SK-N-SH (cell line): ENCODE measurements at regions not wholly inside any gene's neighbourhood (a gene's known extent, or its start where the extent isn't known, plus 50 kb on each side); places are given as distances from the start of the nearest gene placed in this dataset.
"Not testable (repeated sequence)": the region's sequence is repeated elsewhere in the genome, so short reads cannot be mapped to it uniquely, and the experiment has no call there.

ENCODE experiments used
- CTCF ChIA-PET: fragments of 300-600, 350-600 bp; formaldehyde crosslinking; extraction: SDS; loops from one replicate; lab custom pipeline; 2021; lab: Yijun Ruan, JAX
- POLR2A ChIA-PET: fragments of 350-600 bp; sonication (Branson Sonifier 250); formaldehyde crosslinking; extraction: SDS; loops from one replicate; lab custom pipeline; 2020; ENCODE audit warnings: antibody characterized with exemption, inconsistent platforms; lab: Yijun Ruan, JAX
- DNase-seq: peaks from one replicate; pipeline ENCODE4 v3.0.0; 2012
- H2AFZ ChIP-seq: fragments of 200-600 bp; sonication (generic); 2 replicates; pipeline ENCODE4 v1.8.1; 2016; ENCODE audit warnings: antibody characterized with exemption, mild to moderate bottlenecking, low read depth
- H3F3A ChIP-seq: fragments of 200-600 bp; sonication (generic); replicated peaks from 2 replicates; pipeline ENCODE3; 2016; ENCODE audit warnings: antibody characterized with exemption, mild to moderate bottlenecking; ENCODE audit not compliant: insufficient read depth
- H3K27ac ChIP-seq, 2 experiments: fragments of 200-500 bp in 1 of 2; fragments of 200-600 bp in 1 of 2; sonication (Bioruptor generic) in 1 of 2; sonication (generic), shearing (Covaris generic) in 1 of 2; 2 replicates each; pipeline versions ENCODE4 v1.5.1 to v1.6.1; 2014 to 2016; ENCODE audit warnings: low read depth in 2 of 2, inconsistent platforms in 1 of 2, low read length in 1 of 2, mild to moderate bottlenecking in 1 of 2, mixed read lengths in 1 of 2
- H3K27me3 ChIP-seq: fragments of 200-600 bp; sonication (generic), shearing (Covaris generic); 2 replicates; pipeline ENCODE4 v1.6.1; 2016; ENCODE audit warnings: mixed run types; ENCODE audit not compliant: insufficient read depth
- H3K36me3 ChIP-seq, 2 experiments: fragments of 200-500 bp in 1 of 2; fragments of 200-600 bp in 1 of 2; sonication (Bioruptor generic) in 1 of 2; sonication (generic) in 1 of 2; replicated peaks in 1 of 2; 2 replicates each; pipeline versions ENCODE3 to v1.5.1; 2014 to 2016; ENCODE audit warnings: low read length in 1 of 2, mild to moderate bottlenecking in 1 of 2; ENCODE audit not compliant: insufficient read depth in 2 of 2, control insufficient read depth in 1 of 2
- H3K4me1 ChIP-seq, 2 experiments: fragments of 200-500 bp in 1 of 2; fragments of 200-600 bp in 1 of 2; sonication (Bioruptor generic) in 1 of 2; sonication (generic), shearing (Covaris generic) in 1 of 2; 2 replicates each; pipeline versions ENCODE4 v1.5.1 to v1.6.1; 2014 to 2016; ENCODE audit warnings: low read depth in 1 of 2, low read length in 1 of 2, mixed run types in 1 of 2; ENCODE audit not compliant: insufficient read depth in 2 of 2, control insufficient read depth in 1 of 2
- H3K4me2 ChIP-seq: fragments of 200-600 bp; sonication (generic), shearing (Covaris generic); 2 replicates; pipeline ENCODE4 v1.6.1; 2017; ENCODE audit warnings: mixed run types
- H3K4me3 ChIP-seq, 2 experiments: fragments of 200-500 bp in 1 of 2; fragments of 200-600 bp in 1 of 2; sonication (Bioruptor generic) in 1 of 2; sonication (generic), shearing (Covaris generic) in 1 of 2; 2 replicates each; pipeline versions ENCODE4 v1.5.1 to v1.8.1; 2014 to 2016; ENCODE audit warnings: low read depth in 2 of 2, inconsistent platforms in 1 of 2, low read length in 1 of 2, mild to moderate bottlenecking in 1 of 2, mixed read lengths in 1 of 2, moderate library complexity in 1 of 2
- H3K79me2 ChIP-seq: fragments of 200-600 bp; sonication (generic); 2 replicates; pipeline ENCODE4 v1.8.1; 2017; ENCODE audit warnings: mild to moderate bottlenecking; ENCODE audit not compliant: insufficient read depth
- H3K9ac ChIP-seq: fragments of 200-600 bp; sonication (generic); 2 replicates; pipeline ENCODE4 v1.6.1; 2017; ENCODE audit warnings: mixed run types
- H3K9me2 ChIP-seq: fragments of 200-600 bp; sonication (generic); 2 replicates; pipeline ENCODE4 v1.6.1; 2017; ENCODE audit warnings: mixed run types
- H3K9me3 ChIP-seq: fragments of 200-600 bp; sonication (generic); 2 replicates; pipeline ENCODE4 v1.6.1; 2017; ENCODE audit warnings: mixed run types, mild to moderate bottlenecking, moderate library complexity
- H4K20me1 ChIP-seq: fragments of 200-600 bp; sonication (generic); 2 replicates; pipeline ENCODE4 v1.6.1; 2017; ENCODE audit warnings: mild to moderate bottlenecking, mixed run types; ENCODE audit not compliant: insufficient read depth
- GATA2 ChIP-seq: sonication (generic); formaldehyde crosslinking; IDR thresholded peaks from 2 replicates; pipeline ENCODE4 v1.5.0; 2020; ENCODE audit warnings: mild to moderate bottlenecking, missing genetic modification reagents
- MXI1 ChIP-seq: IDR thresholded peaks from 2 replicates; pipeline ENCODE4 v1.6.1; 2012; ENCODE audit warnings: mild to moderate bottlenecking, low read depth, low read length, improper control_type of control experiment
- POLR2AphosphoS5 ChIP-seq: IDR thresholded peaks from 2 replicates; pipeline ENCODE4 v1.6.1; 2012; ENCODE audit warnings: low read depth, low read length
- SMC3 ChIP-seq: IDR thresholded peaks from 2 replicates; pipeline ENCODE4 v1.6.1; 2012; ENCODE audit warnings: low read depth, low read length, improper control_type of control experiment
- TEAD4 ChIP-seq: IDR thresholded peaks from 2 replicates; pipeline ENCODE4 v1.4.0; 2012; ENCODE audit warnings: mild to moderate bottlenecking, borderline replicate concordance; ENCODE audit not compliant: insufficient read depth
- YY1 ChIP-seq: IDR thresholded peaks from 2 replicates; pipeline ENCODE4 v1.4.0; 2012; ENCODE audit warnings: low read depth, mild to moderate bottlenecking
- WGBS: methylation state at CpG from one replicate; pipeline ENCODE4 v1.1.6; 2017; ENCODE audit warnings: low lambda C conversion rate; 5-methylcytosine and 5-hydroxymethylcytosine counted together
- TF ChIP-seq, protein P1 (sequence below): IDR thresholded peaks from 2 replicates; pipeline ENCODE4 v1.4.0; 2012; ENCODE audit warnings: low read depth, borderline replicate concordance
- TF ChIP-seq, protein P2 (sequence below): IDR thresholded peaks from 2 replicates; pipeline ENCODE4 v1.4.0; 2012; ENCODE audit warnings: low read depth
- TF ChIP-seq, protein P3 (sequence below): IDR thresholded peaks from 2 replicates; pipeline ENCODE4 v1.6.1; 2012; ENCODE audit warnings: mild to moderate bottlenecking, low read depth, low read length, moderate library complexity
- TF ChIP-seq, protein P4 (sequence below): fragments of 150-350 bp; IDR thresholded peaks from 2 replicates; pipeline ENCODE4 v1.6.1; 2016; ENCODE audit warnings: mild to moderate bottlenecking, low read depth, low read length

DNA sequence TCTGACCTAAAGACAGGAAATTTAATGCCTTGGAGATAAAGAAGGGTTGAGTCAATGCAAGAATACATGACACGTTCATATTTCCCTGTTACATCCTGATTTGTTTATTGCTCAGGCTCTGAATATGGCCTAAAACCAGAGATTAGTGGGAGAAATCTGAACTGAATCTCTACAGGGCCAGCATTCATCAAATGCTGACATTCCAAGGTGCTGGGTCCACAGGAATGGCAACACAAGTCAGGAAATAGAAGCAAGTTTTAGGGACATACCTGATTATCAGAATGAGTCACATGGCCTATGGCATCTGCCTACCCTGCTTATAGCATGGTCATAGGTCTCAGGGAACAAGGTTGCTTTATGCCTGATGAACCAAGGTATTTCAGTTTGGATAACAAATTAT lies 117.4 kb upstream of the CES5A start (continued):
- TF ChIP-seq GATA2, result no peak

DNA sequence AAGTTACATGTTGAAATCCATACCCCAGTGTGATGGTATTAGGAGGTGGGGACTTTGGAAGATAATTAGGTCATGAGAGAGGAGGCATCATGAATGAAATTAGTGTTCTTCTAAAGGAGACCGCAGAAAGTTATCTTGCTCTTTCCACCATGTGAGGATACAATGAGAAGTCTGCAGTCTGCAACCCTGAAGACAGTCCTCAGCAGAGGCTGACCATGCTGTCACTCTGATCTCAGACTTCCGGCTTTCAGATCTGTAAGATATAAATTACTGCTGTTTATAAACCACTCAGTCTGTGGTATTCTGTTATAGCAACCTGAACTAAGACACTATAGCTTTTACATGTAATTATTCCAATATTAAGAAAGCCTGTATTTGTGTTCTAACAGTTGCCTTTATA lies 116.7 kb upstream of the CES5A start:
- WGBS, result 13% methylated on average over 2 of the region's 2 CpGs
- TF ChIP-seq TEAD4, result no peak
- TF ChIP-seq POLR2AphosphoS5, result no peak
- TF ChIP-seq, protein P1, sequence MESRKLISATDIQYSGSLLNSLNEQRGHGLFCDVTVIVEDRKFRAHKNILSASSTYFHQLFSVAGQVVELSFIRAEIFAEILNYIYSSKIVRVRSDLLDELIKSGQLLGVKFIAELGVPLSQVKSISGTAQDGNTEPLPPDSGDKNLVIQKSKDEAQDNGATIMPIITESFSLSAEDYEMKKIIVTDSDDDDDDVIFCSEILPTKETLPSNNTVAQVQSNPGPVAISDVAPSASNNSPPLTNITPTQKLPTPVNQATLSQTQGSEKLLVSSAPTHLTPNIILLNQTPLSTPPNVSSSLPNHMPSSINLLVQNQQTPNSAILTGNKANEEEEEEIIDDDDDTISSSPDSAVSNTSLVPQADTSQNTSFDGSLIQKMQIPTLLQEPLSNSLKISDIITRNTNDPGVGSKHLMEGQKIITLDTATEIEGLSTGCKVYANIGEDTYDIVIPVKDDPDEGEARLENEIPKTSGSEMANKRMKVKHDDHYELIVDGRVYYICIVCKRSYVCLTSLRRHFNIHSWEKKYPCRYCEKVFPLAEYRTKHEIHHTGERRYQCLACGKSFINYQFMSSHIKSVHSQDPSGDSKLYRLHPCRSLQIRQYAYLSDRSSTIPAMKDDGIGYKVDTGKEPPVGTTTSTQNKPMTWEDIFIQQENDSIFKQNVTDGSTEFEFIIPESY, result no peak
- no peak for TF ChIP-seq SMC3
- no peak for TF ChIP-seq YY1
- TF ChIP-seq, protein P2, sequence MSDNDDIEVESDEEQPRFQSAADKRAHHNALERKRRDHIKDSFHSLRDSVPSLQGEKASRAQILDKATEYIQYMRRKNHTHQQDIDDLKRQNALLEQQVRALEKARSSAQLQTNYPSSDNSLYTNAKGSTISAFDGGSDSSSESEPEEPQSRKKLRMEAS, result no peak
- no peak for TF ChIP-seq MXI1
- TF ChIP-seq, protein P3, sequence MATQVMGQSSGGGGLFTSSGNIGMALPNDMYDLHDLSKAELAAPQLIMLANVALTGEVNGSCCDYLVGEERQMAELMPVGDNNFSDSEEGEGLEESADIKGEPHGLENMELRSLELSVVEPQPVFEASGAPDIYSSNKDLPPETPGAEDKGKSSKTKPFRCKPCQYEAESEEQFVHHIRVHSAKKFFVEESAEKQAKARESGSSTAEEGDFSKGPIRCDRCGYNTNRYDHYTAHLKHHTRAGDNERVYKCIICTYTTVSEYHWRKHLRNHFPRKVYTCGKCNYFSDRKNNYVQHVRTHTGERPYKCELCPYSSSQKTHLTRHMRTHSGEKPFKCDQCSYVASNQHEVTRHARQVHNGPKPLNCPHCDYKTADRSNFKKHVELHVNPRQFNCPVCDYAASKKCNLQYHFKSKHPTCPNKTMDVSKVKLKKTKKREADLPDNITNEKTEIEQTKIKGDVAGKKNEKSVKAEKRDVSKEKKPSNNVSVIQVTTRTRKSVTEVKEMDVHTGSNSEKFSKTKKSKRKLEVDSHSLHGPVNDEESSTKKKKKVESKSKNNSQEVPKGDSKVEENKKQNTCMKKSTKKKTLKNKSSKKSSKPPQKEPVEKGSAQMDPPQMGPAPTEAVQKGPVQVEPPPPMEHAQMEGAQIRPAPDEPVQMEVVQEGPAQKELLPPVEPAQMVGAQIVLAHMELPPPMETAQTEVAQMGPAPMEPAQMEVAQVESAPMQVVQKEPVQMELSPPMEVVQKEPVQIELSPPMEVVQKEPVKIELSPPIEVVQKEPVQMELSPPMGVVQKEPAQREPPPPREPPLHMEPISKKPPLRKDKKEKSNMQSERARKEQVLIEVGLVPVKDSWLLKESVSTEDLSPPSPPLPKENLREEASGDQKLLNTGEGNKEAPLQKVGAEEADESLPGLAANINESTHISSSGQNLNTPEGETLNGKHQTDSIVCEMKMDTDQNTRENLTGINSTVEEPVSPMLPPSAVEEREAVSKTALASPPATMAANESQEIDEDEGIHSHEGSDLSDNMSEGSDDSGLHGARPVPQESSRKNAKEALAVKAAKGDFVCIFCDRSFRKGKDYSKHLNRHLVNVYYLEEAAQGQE, result no peak

DNA sequence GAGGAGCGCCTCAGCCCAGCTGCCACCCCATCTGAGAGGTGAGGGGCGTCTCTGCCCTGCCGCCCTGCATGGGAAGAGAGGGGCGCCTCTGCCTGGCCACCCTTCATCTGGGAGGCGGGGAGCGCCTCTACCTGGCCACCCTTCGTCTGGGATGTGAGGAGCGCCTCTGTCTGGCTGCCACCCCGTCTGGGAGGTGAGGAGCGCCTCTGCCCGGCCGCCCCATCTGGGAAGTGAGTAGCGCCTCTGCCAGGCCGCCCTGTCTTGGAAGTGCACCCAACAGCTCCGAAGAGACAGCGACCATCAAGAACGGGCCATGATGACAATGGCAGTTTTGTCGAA lies 114.4 kb upstream of the CES5A start:
- Histone ChIP-seq H3K36me3 (no peaks in the 10 kb centered on the region), H3K27me3 (no peaks in the 10 kb centered on the region), H3K9me3 (0 out of 2 replicates have a peak, but pooled peaks cover 2% of the 10 kb centered on the region), H3K9ac (no peak overlapping the region), H3K79me2 (no peaks in the 10 kb centered on the region), H2AFZ (no peak overlapping the region), H3K4me2 (no peak overlapping the region), H3K4me1 (no peaks in the 10 kb centered on the region; a peak in 1 of 4 replicates), H3K4me3 (no peak overlapping the region), H3K27ac (no peak overlapping the region), H3K9me2 (no peaks in the 10 kb centered on the region), H3F3A (no peaks in the 10 kb centered on the region), H4K20me1 (no peaks in the 10 kb centered on the region)
- DNase-seq, result no peak
- ChIA-PET POLR2A (no interaction called here), CTCF (no interaction called here)
- TF ChIP-seq, protein P4, sequence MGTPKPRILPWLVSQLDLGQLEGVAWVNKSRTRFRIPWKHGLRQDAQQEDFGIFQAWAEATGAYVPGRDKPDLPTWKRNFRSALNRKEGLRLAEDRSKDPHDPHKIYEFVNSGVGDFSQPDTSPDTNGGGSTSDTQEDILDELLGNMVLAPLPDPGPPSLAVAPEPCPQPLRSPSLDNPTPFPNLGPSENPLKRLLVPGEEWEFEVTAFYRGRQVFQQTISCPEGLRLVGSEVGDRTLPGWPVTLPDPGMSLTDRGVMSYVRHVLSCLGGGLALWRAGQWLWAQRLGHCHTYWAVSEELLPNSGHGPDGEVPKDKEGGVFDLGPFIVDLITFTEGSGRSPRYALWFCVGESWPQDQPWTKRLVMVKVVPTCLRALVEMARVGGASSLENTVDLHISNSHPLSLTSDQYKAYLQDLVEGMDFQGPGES, result no peak
- 59% methylated on average over 12 of the region's 18 CpGs for WGBS

More for the DNA sequence above, 116.7 kb upstream of the CES5A start:
- H3K27me3 ChIP-seq, result no peaks in the 10 kb centered on the region
- H3K9ac ChIP-seq, result no peak overlapping the region
- H3F3A ChIP-seq, result no peaks in the 10 kb centered on the region
- ChIA-PET POLR2A (no interaction called here), CTCF (interaction anchor here (1.1 kb wide), 1 partner anchor 47 kb away, joined by 3 read pairs; no protein-coding TSS in a partner anchor)
- H4K20me1 ChIP-seq, result no peaks in the 10 kb centered on the region
- H3K4me2 ChIP-seq, result no peak overlapping the region
- H3K36me3 ChIP-seq, result no peaks in the 10 kb centered on the region
- H3K79me2 ChIP-seq, result no peaks in the 10 kb centered on the region
- H3K9me2 ChIP-seq, result no peaks in the 10 kb centered on the region
- H3K4me1 ChIP-seq, result no peaks in the 10 kb centered on the region; a peak in 1 of 4 replicates
- no peak overlapping the region for H3K27ac ChIP-seq
- no peak overlapping the region for H3K4me3 ChIP-seq
- DNase-seq, result peak; percentile 33
- no peaks in the 10 kb centered on the region for H3K9me3 ChIP-seq
- H2AFZ ChIP-seq, result no peak overlapping the region

DNA sequence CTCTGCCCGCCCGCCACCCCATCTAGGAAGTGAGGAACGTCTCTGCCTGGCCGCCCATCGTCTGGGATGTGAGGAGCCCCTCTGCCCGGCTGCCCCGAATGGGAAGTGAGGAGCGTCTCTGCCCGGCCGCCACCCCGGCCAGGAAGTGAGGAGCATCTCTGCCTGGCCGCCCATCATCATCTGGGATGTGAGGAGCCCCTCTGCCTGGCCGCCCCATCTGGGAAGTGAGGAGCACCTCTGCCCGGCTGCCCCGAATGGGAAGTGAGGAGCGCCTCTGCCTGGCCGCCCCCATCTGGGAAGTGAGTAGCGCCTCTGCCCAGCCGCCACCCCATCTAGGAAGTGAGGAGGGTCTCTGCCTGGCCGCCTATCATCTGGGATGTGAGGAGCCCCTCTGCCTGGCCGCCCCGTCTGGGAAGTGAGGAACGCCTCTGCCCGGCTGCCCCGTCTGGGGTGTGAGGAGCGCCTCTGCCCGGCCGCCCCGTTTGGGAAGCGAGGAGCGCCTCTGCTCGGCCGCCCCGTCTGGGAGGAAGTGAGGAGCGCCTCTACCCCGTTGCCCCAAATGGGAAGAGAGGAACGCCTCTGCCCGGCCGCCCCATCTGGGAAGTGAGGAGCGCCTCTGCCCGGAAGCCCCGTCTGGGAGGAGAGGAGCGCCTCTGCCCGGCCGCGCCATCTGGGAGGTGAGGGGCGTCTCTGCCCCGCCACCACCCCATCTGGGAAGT lies 113.8 kb upstream of the CES5A start:
- not testable (repeated sequence) for H3K4me1 ChIP-seq

More for the DNA sequence above, 113.8 kb upstream of the CES5A start:
- H3K27ac ChIP-seq, CTCF ChIA-PET, H3K9ac ChIP-seq, H3F3A ChIP-seq, H3K4me2 ChIP-seq, H4K20me1 ChIP-seq, H3K27me3 ChIP-seq, POLR2A ChIA-PET, H3K79me2 ChIP-seq, H2AFZ ChIP-seq, H3K4me3 ChIP-seq, H3K9me3 ChIP-seq, DNase-seq, H3K9me2 ChIP-seq, H3K36me3 ChIP-seq: not testable (repeated sequence)
- WGBS, result 74% methylated on average over 27 of the region's 48 CpGs
